ENCODE measurements at regions not wholly inside any gene's neighbourhood (a gene's known extent, or its start where the extent isn't known, plus 50 kb on each side); places are given as distances from the start of the nearest gene placed in this dataset.

DNA sequence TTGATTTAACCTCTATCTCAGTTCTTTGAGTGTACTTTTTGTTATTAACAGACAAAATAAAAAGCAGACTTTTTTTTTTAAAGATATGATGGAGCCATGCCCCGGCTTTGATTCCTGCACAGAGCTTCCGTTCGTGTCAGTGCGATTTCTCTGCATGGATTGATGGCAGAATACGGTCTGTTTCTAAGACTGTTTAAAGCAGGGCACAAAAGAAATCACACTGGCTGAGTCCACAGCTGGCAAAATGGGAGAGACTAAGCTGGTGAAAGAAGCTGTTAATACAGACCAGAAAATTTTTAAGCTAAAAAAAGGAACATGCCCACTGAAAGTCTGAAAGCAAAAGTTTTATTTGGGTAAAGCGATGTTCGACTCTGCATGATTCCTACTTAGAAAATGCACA is 501.4 kb upstream of the WWC1 start:
- Histone ChIP-seq H3K9me3 (no peaks in the 10 kb centered on the region), H3K4me1 (no peaks in the 10 kb centered on the region), H3K36me3 (no peaks in the 10 kb centered on the region), H3K27me3 (no peaks in the 10 kb centered on the region), H3K27ac (no peak overlapping the region), H3K4me3 (no peak overlapping the region)
- WGBS, 2 donors (ENCODE audit: low coverage in 1 of 2): 92 to 93% methylated on average over 7 of the region's 7 CpGs
- no peak for TF ChIP-seq POLR2AphosphoS5 (IDR thresholded peaks at IDR 0.05)
- TF ChIP-seq EP300 (IDR thresholded peaks at IDR 0.05; ENCODE audit: low read depth): no peak
- no peak for TF ChIP-seq CTCF (IDR thresholded peaks at IDR 0.05)
- TF ChIP-seq POLR2A (IDR thresholded peaks at IDR 0.05): no peak
- in situ Hi-C loops (cut with MboI; ENCODE audit: low pct_ligation_motif_present in 1 of 4, low pct_unique_long_range_greater_than_20kb in 1 of 4, low sequenced_read_pairs in 3 of 4): no loop called here
- no peak for DNase-seq
- intact Hi-C loops (cut with DNase I; ENCODE audit: low total_unique reads): no loop called here

DNA sequence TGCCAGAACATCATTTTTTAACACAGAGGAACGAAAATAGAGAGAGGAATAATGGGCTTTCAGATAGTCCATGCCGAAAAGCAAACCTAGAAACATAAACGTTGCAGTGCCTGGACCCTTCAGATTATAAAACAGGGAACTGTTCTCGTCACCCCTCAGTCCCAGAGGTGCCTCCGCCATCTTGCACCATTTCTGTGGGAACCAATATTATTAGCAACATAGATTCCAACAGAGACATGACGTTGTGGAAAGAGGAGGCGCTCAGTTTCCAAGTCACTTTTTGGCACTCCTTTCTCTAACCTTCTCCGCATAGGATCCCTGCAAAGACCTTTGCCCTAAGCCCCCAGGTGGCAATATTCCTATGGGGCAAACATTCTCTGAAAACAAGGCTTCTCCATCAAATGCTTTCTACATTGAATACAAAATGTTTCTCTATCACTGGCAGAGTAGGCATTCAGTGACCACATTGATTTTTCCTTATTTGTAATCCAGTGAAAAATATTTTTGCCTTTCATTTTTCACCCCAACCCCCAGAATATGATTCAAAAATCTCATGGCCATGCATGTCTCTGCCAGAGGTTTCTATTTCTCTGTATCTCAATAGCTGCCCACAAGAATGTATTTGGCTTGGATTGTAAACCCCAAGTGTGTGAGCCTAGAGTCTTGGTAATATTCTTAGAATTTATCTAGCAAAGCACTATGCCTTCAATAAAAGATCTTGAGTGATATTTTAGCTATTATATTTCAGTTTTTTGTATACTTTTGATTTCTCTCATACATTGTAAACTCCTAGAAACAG is 500.8 kb upstream of the WWC1 start:
- H3K36me3 ChIP-seq: no peaks in the 10 kb centered on the region
- H3K4me1 ChIP-seq: no peaks in the 10 kb centered on the region
- intact Hi-C loops (cut with DNase I; ENCODE audit: low total_unique reads): no loop called here
- in situ Hi-C loops (cut with MboI; ENCODE audit: low pct_ligation_motif_present in 1 of 4, low pct_unique_long_range_greater_than_20kb in 1 of 4, low sequenced_read_pairs in 3 of 4): no loop called here
- TF ChIP-seq POLR2A (IDR thresholded peaks at IDR 0.05): no peak
- H3K27me3 ChIP-seq: no peaks in the 10 kb centered on the region
- H3K27ac ChIP-seq: no peak overlapping the region
- no peak overlapping the region for H3K4me3 ChIP-seq
- WGBS, 2 donors (ENCODE audit: low coverage in 1 of 2): 78 to 83% methylated on average over 5 to 8 of the region's 8 CpGs
- no peak for DNase-seq
- no peaks in the 10 kb centered on the region for H3K9me3 ChIP-seq

DNA sequence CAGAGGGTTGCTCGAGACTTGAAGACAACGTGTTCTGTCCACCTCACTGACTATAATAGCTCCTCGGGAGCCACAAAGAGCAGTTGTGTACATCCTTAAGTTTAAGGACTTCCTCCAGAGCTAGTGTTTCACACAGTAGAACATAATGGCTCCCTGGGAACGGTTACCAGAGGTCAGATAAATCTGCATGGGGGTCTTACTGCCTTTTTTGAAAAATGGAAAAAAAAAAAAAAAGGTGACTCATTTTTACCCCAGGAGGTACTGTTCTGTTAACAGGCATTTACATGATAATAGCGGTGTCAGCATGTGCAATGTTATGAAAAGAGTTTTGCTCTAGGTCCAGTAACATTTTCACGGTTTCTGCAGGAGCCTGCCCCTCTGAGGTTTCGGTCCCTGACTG is 498.9 kb upstream of the WWC1 start:
- Histone ChIP-seq H3K4me3 (no peak overlapping the region), H3K4me1 (no peaks in the 10 kb centered on the region), H3K27ac (no peak overlapping the region), H3K9me3 (no peaks in the 10 kb centered on the region), H3K36me3 (no peaks in the 10 kb centered on the region), H3K27me3 (no peaks in the 10 kb centered on the region)
- WGBS, 2 donors (ENCODE audit: low coverage in 1 of 2): 84 to 90% methylated on average over 3 to 7 of the region's 7 CpGs
- intact Hi-C loops (cut with DNase I; ENCODE audit: low total_unique reads) (no loop called here), in situ Hi-C loops (cut with MboI; ENCODE audit: low pct_ligation_motif_present in 1 of 4, low pct_unique_long_range_greater_than_20kb in 1 of 4, low sequenced_read_pairs in 3 of 4) (no loop called here)
- TF ChIP-seq POLR2AphosphoS5 (IDR thresholded peaks at IDR 0.05) (no peak), POLR2A (IDR thresholded peaks at IDR 0.05) (no peak), CTCF (IDR thresholded peaks at IDR 0.05) (no peak), EP300 (IDR thresholded peaks at IDR 0.05; ENCODE audit: low read depth) (no peak)
- no peak for DNase-seq

GRCh38 chr5:167793700-167794099 is 497.7 kb upstream of the WWC1 start:
- intact Hi-C loops (cut with DNase I; ENCODE audit: low total_unique reads) (no loop called here), in situ Hi-C loops (cut with MboI; ENCODE audit: low pct_ligation_motif_present in 1 of 4, low pct_unique_long_range_greater_than_20kb in 1 of 4, low sequenced_read_pairs in 3 of 4) (no loop called here)
- DNase-seq: no peak
- H3K9me3 ChIP-seq: no peaks in the 10 kb centered on the region
- H3K27me3 ChIP-seq: no peaks in the 10 kb centered on the region
- no peak for TF ChIP-seq POLR2A (IDR thresholded peaks at IDR 0.05)
- TF ChIP-seq CTCF (IDR thresholded peaks at IDR 0.05): no peak
- no peak for TF ChIP-seq POLR2AphosphoS5 (IDR thresholded peaks at IDR 0.05)
- no peak for TF ChIP-seq EP300 (IDR thresholded peaks at IDR 0.05; ENCODE audit: low read depth)
- H3K36me3 ChIP-seq: no peaks in the 10 kb centered on the region
- WGBS, 2 donors (ENCODE audit: low coverage in 1 of 2): 75 to 88% methylated on average over 1 of the region's 1 CpG
- no peak overlapping the region for H3K4me3 ChIP-seq
- H3K27ac ChIP-seq: no peak overlapping the region
- H3K4me1 ChIP-seq: no peaks in the 10 kb centered on the region

GRCh38 chr5:167794121-167794520 is 497.3 kb upstream of the WWC1 start:
- TF ChIP-seq EP300 (IDR thresholded peaks at IDR 0.05; ENCODE audit: low read depth) (no peak), CTCF (IDR thresholded peaks at IDR 0.05) (no peak), POLR2AphosphoS5 (IDR thresholded peaks at IDR 0.05) (no peak)
- intact Hi-C loops (cut with DNase I; ENCODE audit: low total_unique reads) (no loop called here), in situ Hi-C loops (cut with MboI; ENCODE audit: low pct_ligation_motif_present in 1 of 4, low pct_unique_long_range_greater_than_20kb in 1 of 4, low sequenced_read_pairs in 3 of 4) (no loop called here)
- H3K9me3 ChIP-seq: no peaks in the 10 kb centered on the region
- no peaks in the 10 kb centered on the region for H3K27me3 ChIP-seq
- no peaks in the 10 kb centered on the region for H3K36me3 ChIP-seq
- no peak for DNase-seq
- no peaks in the 10 kb centered on the region for H3K4me1 ChIP-seq
- H3K4me3 ChIP-seq: no peak overlapping the region
- 26 to 40% methylated on average over 3 to 4 of the region's 4 CpGs for WGBS, 2 donors (ENCODE audit: low coverage in 1 of 2)
- no peak overlapping the region for H3K27ac ChIP-seq

Measured in transverse colon (tissue), 4 donors.